ENCODE measurements at regions not wholly inside any gene's neighbourhood (a gene's known extent, or its start where the extent isn't known, plus 50 kb on each side); places are given as distances from the start of the nearest gene placed in this dataset.
A peak's percentile ranks its signal among the peaks of the same experiment; 100 is the strongest.

- peaks cover 15% of the 10 kb centered on the region for H3K4me1 ChIP-seq (ENCODE audit: control insufficient read depth, insufficient read depth, low read length)
- H3K36me3 ChIP-seq (ENCODE audit: control insufficient read depth, insufficient read depth, low read length), result no peaks in the 10 kb centered on the region
- no peak overlapping the region for H3K4me3 ChIP-seq (ENCODE audit: low read length)
- 90% methylated on average over 5 of the region's 7 CpGs for WGBS (ENCODE audit: insufficient coverage)
- peaks cover 43% of the 10 kb centered on the region for H3K27me3 ChIP-seq (ENCODE audit: control insufficient read depth, insufficient read depth, low read length)
- no peak overlapping the region for H3K27ac ChIP-seq (ENCODE audit: low read length)
- no peaks in the 10 kb centered on the region for H3K9me3 ChIP-seq (replicated peaks; ENCODE audit: control insufficient read depth, low read depth, low read length)
- no peak for DNase-seq
Measured at GRCh38 chr17:73767696-73768095, 123.5 kb upstream of the SDK2 start.

GRCh38 chr17:73768691-73769090, 124.4 kb upstream of the SDK2 start:
- Histone ChIP-seq H3K27me3 (ENCODE audit: control insufficient read depth, insufficient read depth, low read length) (peaks cover 48% of the 10 kb centered on the region), H3K27ac (ENCODE audit: low read length) (no peak overlapping the region), H3K36me3 (ENCODE audit: control insufficient read depth, insufficient read depth, low read length) (no peaks in the 10 kb centered on the region), H3K4me1 (ENCODE audit: control insufficient read depth, insufficient read depth, low read length) (peaks cover 15% of the 10 kb centered on the region), H3K4me3 (ENCODE audit: low read length) (no peak overlapping the region), H3K9me3 (replicated peaks; ENCODE audit: control insufficient read depth, low read depth, low read length) (no peaks in the 10 kb centered on the region)
- no peak for DNase-seq
- WGBS (ENCODE audit: insufficient coverage), result no CpG with 5 or more reads among the region's 2 CpGs

- Histone ChIP-seq H3K27me3 (ENCODE audit: control insufficient read depth, insufficient read depth, low read length) (peaks cover 54% of the 10 kb centered on the region), H3K4me1 (ENCODE audit: control insufficient read depth, insufficient read depth, low read length) (peaks cover 15% of the 10 kb centered on the region), H3K36me3 (ENCODE audit: control insufficient read depth, insufficient read depth, low read length) (no peaks in the 10 kb centered on the region), H3K4me3 (ENCODE audit: low read length) (no peak overlapping the region), H3K27ac (ENCODE audit: low read length) (no peak overlapping the region), H3K9me3 (replicated peaks; ENCODE audit: control insufficient read depth, low read depth, low read length) (no peaks in the 10 kb centered on the region)
- DNase-seq, result no peak
- WGBS (ENCODE audit: insufficient coverage), result no CpG with 5 or more reads among the region's 3 CpGs
Measured at GRCh38 chr17:73769479-73769878, 125.2 kb upstream of the SDK2 start.

- Histone ChIP-seq H3K4me1 (ENCODE audit: control insufficient read depth, insufficient read depth, low read length) (peaks cover 15% of the 10 kb centered on the region), H3K27ac (ENCODE audit: low read length) (no peak overlapping the region), H3K4me3 (ENCODE audit: low read length) (no peak overlapping the region), H3K36me3 (ENCODE audit: control insufficient read depth, insufficient read depth, low read length) (no peaks in the 10 kb centered on the region), H3K27me3 (ENCODE audit: control insufficient read depth, insufficient read depth, low read length) (peaks cover 53% of the 10 kb centered on the region), H3K9me3 (replicated peaks; ENCODE audit: control insufficient read depth, low read depth, low read length) (no peaks in the 10 kb centered on the region)
- 34% methylated on average over 8 of the region's 12 CpGs for WGBS (ENCODE audit: insufficient coverage)
- DNase-seq, result peak; percentile 96
Measured at GRCh38 chr17:73770115-73770848, 126.0 kb upstream of the SDK2 start.

- whole genome bisulfite sequencing (ENCODE audit: insufficient coverage), result 24% methylated on average over 5 of the region's 6 CpGs
- DNase-seq, result no peak
- Histone ChIP-seq H3K27me3 (ENCODE audit: control insufficient read depth, insufficient read depth, low read length) (peaks cover 55% of the 10 kb centered on the region), H3K4me3 (ENCODE audit: low read length) (no peak overlapping the region), H3K4me1 (ENCODE audit: control insufficient read depth, insufficient read depth, low read length) (peaks cover 15% of the 10 kb centered on the region), H3K36me3 (ENCODE audit: control insufficient read depth, insufficient read depth, low read length) (no peaks in the 10 kb centered on the region), H3K27ac (ENCODE audit: low read length) (peak overlapping the region; percentile 24), H3K9me3 (replicated peaks; ENCODE audit: control insufficient read depth, low read depth, low read length) (no peaks in the 10 kb centered on the region)
Measured at GRCh38 chr17:73770849-73771229, 126.6 kb upstream of the SDK2 start.

GRCh38 chr17:73772107-73772705, 128.0 kb upstream of the SDK2 start:
- no peak overlapping the region for H3K4me3 ChIP-seq (ENCODE audit: low read length)
- H3K4me1 ChIP-seq (ENCODE audit: control insufficient read depth, insufficient read depth, low read length), result peaks cover 15% of the 10 kb centered on the region
- DNase-seq, result no peak
- H3K36me3 ChIP-seq (ENCODE audit: control insufficient read depth, insufficient read depth, low read length), result no peaks in the 10 kb centered on the region
- no peak overlapping the region for H3K27ac ChIP-seq (ENCODE audit: low read length)
- H3K27me3 ChIP-seq (ENCODE audit: control insufficient read depth, insufficient read depth, low read length), result peaks cover 53% of the 10 kb centered on the region
- WGBS (ENCODE audit: insufficient coverage), result 89% methylated on average over 3 of the region's 5 CpGs
- H3K9me3 ChIP-seq (replicated peaks; ENCODE audit: control insufficient read depth, low read depth, low read length), result no peaks in the 10 kb centered on the region

GRCh38 chr17:73773702-73774101, 129.5 kb upstream of the SDK2 start:
- peaks cover 15% of the 10 kb centered on the region for H3K4me1 ChIP-seq (ENCODE audit: control insufficient read depth, insufficient read depth, low read length)
- no peak overlapping the region for H3K27ac ChIP-seq (ENCODE audit: low read length)
- H3K27me3 ChIP-seq (ENCODE audit: control insufficient read depth, insufficient read depth, low read length), result peaks cover 47% of the 10 kb centered on the region
- no peaks in the 10 kb centered on the region for H3K36me3 ChIP-seq (ENCODE audit: control insufficient read depth, insufficient read depth, low read length)
- no peak for DNase-seq
- WGBS (ENCODE audit: insufficient coverage), result 66% methylated on average over 4 of the region's 7 CpGs
- H3K9me3 ChIP-seq (replicated peaks; ENCODE audit: control insufficient read depth, low read depth, low read length), result no peaks in the 10 kb centered on the region
- H3K4me3 ChIP-seq (ENCODE audit: low read length), result no peak overlapping the region

- no peaks in the 10 kb centered on the region for H3K36me3 ChIP-seq (ENCODE audit: control insufficient read depth, insufficient read depth, low read length)
- no peaks in the 10 kb centered on the region for H3K9me3 ChIP-seq (replicated peaks; ENCODE audit: control insufficient read depth, low read depth, low read length)
- no peak overlapping the region for H3K27ac ChIP-seq (ENCODE audit: low read length)
- WGBS (ENCODE audit: insufficient coverage), result 100% methylated on average over 1 of the region's 7 CpGs
- peaks cover 39% of the 10 kb centered on the region for H3K27me3 ChIP-seq (ENCODE audit: control insufficient read depth, insufficient read depth, low read length)
- peaks cover 12% of the 10 kb centered on the region for H3K4me1 ChIP-seq (ENCODE audit: control insufficient read depth, insufficient read depth, low read length)
- no peak overlapping the region for H3K4me3 ChIP-seq (ENCODE audit: low read length)
- no peak for DNase-seq
Measured at GRCh38 chr17:73774852-73775251, 130.6 kb upstream of the SDK2 start.

GRCh38 chr17:73776351-73777130, 132.3 kb upstream of the SDK2 start:
- Histone ChIP-seq H3K4me3 (ENCODE audit: low read length) (no peak overlapping the region), H3K9me3 (replicated peaks; ENCODE audit: control insufficient read depth, low read depth, low read length) (no peaks in the 10 kb centered on the region), H3K36me3 (ENCODE audit: control insufficient read depth, insufficient read depth, low read length) (no peaks in the 10 kb centered on the region), H3K4me1 (ENCODE audit: control insufficient read depth, insufficient read depth, low read length) (no peaks in the 10 kb centered on the region), H3K27me3 (ENCODE audit: control insufficient read depth, insufficient read depth, low read length) (peaks cover 37% of the 10 kb centered on the region), H3K27ac (ENCODE audit: low read length) (no peak overlapping the region)
- no peak for DNase-seq
- 73% methylated on average over 12 of the region's 21 CpGs for WGBS (ENCODE audit: insufficient coverage)

GRCh38 chr17:73777131-73777449, 132.8 kb upstream of the SDK2 start:
- WGBS (ENCODE audit: insufficient coverage), result 52% methylated on average over 7 of the region's 7 CpGs

More at GRCh38 chr17:73777131-73777449, 132.8 kb upstream of the SDK2 start:
- H3K4me3 ChIP-seq (ENCODE audit: low read length), result no peak overlapping the region
- H3K4me1 ChIP-seq (ENCODE audit: control insufficient read depth, insufficient read depth, low read length), result no peaks in the 10 kb centered on the region
- DNase-seq, result no peak
- H3K9me3 ChIP-seq (replicated peaks; ENCODE audit: control insufficient read depth, low read depth, low read length), result no peaks in the 10 kb centered on the region
- no peaks in the 10 kb centered on the region for H3K36me3 ChIP-seq (ENCODE audit: control insufficient read depth, insufficient read depth, low read length)
- H3K27me3 ChIP-seq (ENCODE audit: control insufficient read depth, insufficient read depth, low read length), result peaks cover 34% of the 10 kb centered on the region
- no peak overlapping the region for H3K27ac ChIP-seq (ENCODE audit: low read length)

Measured in muscle of leg (tissue), 3 donors.